Peyer's patch (tissue), 4 donors: ENCODE measurements at regions not wholly inside any gene's neighbourhood (a gene's known extent, or its start where the extent isn't known, plus 50 kb on each side); places are given as distances from the start of the nearest gene placed in this dataset.

Source experiments
- POLR2A ChIP-seq, 2 donors: fragments of 450-650 bp; IDR thresholded peaks; one replicate each; pipeline ENCODE4 v1.5.1; 2017; ENCODE audit warnings: antibody characterized with exemption in 2 of 2, mild to moderate bottlenecking in 2 of 2, moderate library complexity in 2 of 2
- TF ChIP-seq, protein P1 (sequence below), 6 experiments: fragments of 450-650 bp in 4 of 6; fragments of 200-600 bp in 2 of 6; sonication (generic) in 1 of 6; IDR thresholded peaks; one replicate each; pipeline ENCODE4 v1.5.1; 2017 to 2019; ENCODE audit warnings: antibody characterized with exemption in 6 of 6, mild to moderate bottlenecking in 3 of 6, moderate library complexity in 1 of 6

DNA sequence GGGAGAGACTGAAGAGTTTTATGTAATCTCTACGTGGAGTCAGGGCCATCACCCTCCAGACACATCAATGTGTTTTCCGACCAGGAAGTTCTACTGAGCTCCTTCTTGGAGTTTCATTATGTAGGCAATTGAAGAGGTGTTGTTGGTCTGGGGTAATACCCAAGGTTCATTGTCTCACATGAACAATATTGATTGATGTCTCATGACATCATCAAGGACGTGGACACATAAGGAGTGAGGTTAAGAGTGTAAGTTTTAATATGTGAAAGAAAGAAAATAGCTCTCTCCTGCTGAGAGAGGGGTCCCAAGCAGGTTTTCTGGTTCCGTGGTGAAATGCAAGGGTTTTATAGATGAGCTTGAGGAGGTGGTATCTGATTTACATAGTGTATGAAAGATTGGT, 280.7 kb upstream of the MIR17HG start:
- TF ChIP-seq, protein P1, sequence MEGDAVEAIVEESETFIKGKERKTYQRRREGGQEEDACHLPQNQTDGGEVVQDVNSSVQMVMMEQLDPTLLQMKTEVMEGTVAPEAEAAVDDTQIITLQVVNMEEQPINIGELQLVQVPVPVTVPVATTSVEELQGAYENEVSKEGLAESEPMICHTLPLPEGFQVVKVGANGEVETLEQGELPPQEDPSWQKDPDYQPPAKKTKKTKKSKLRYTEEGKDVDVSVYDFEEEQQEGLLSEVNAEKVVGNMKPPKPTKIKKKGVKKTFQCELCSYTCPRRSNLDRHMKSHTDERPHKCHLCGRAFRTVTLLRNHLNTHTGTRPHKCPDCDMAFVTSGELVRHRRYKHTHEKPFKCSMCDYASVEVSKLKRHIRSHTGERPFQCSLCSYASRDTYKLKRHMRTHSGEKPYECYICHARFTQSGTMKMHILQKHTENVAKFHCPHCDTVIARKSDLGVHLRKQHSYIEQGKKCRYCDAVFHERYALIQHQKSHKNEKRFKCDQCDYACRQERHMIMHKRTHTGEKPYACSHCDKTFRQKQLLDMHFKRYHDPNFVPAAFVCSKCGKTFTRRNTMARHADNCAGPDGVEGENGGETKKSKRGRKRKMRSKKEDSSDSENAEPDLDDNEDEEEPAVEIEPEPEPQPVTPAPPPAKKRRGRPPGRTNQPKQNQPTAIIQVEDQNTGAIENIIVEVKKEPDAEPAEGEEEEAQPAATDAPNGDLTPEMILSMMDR (IDR thresholded peaks at IDR 0.05), result no peak
- TF ChIP-seq POLR2A (IDR thresholded peaks at IDR 0.05), result no peak
